CD4-positive, alpha-beta T cell treated with Interleukin-10 for 1 hour (primary cell): ENCODE measurements at regions not wholly inside any gene's neighbourhood (a gene's known extent, or its start where the extent isn't known, plus 50 kb on each side); places are given as distances from the start of the nearest gene placed in this dataset.
"Not testable (repeated sequence)": the region's sequence is repeated elsewhere in the genome, so short reads cannot be mapped to it uniquely, and the experiment has no call there.

ENCODE experiments used
- DNase-seq: peaks from one replicate; pipeline ENCODE4 v3.0.0-alpha.2; 2020

DNA sequence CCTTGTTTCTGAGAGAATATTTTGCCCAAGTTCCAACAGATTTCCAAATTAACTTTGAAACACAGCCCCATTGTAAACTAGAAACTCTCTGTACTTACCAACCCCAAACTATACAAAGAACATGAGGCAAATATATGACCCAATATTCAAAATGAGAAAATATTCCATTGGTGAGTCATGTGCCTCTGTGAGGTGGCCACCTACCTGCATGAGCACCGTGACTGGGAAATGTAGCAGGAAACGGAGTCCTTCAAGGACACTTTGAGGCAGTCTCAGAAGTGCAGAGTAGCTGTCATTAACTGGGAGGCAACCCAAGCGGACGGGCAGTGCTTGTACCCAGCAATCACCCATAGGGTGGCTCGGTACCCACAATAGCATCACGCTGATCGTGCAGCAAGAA is 335.5 kb upstream of the NOX3 start:
- no peak for DNase-seq

DNA sequence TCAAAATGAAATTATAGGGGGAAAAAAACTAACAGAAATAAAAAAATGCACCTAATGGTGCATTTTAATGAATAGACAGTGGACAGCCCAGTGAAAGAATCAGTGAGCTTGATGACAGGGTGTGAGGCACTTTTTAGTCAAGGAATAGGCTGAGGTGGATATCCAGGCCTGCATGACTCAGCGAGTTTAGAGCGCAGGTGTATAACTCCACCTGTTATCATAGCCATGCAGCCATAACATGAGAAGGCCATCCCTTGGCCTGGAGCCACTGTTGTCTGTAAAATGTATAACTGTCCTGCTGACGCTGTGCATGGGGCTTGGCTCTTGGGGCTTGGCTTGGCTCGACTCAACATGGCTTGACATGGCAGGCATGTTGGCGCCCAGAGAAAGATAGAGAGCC is 331.5 kb upstream of the NOX3 start:
- DNase-seq = no peak

DNA sequence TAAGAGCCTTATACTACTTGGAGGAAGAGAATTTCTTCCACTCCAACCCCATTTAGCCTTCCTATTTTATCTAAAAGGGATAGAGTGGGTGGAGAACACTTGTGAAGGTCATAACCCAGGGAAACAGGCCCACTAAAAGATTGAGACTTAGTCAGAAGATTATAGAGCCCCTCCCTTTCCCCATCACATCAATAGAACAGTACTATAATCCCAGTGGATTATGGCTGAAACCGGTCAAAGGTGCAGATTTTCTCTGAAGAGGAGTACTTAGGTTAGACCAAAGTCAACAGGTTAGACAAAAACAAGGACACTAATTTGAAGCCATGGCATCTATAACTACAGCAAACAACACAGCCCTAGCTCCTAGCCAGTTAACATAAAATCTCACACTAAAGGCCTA is 330.9 kb upstream of the NOX3 start:
- no peak for DNase-seq

DNA sequence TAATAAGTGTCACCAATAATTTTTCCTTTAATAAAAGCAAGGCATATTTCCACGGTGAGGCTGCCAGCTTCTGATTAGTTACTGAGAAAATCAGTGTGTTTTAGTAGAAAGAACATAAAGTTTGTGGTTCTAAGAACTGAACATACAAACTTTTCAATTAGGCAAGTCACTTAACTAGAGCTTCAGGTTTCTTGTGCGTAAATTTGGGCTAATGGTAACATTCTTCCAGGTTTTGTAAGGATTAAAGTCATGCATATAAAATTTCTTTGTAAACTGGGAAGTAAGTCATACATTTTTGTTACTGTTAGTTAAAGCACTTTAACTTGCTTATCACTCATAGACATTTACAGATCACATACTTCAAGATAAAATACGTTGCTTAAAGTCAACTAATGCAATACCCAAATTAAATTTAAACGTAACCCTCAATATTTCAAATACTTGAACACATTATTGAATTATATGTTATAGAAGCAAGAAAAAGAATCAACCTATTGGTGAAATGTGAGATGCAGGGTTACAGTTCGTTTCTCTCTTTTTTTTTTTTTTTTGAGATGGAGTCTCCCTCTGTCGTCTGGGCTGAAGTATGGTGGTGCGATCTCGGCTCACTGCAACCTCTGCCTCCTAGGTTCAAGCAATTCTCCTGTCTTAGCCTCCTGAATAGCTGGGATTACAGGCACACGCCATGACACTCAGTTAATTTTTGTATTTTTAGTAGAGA is 327.3 kb upstream of the NOX3 start:
- DNase-seq = no peak

DNA sequence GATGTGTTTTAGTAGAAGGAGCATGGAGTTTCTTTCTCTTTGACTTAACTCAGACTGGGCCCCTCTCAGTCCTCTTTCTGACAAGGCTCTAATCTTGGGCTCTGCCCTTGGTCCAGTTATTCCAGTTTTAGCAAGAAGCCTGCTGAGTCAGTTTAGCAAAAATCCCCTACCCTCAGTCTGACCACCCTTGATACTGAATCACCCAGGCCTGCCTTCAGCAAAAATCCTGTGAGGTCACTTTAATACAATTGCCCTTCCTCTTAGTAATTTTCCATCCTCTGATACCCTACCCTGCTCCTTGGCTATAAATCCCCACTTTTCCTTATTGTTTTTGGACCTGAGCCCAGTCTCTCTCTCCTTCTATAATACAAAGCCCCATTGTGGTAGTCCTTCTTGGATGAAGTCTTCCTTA is 326.7 kb upstream of the NOX3 start:
- DNase-seq = no peak

DNA sequence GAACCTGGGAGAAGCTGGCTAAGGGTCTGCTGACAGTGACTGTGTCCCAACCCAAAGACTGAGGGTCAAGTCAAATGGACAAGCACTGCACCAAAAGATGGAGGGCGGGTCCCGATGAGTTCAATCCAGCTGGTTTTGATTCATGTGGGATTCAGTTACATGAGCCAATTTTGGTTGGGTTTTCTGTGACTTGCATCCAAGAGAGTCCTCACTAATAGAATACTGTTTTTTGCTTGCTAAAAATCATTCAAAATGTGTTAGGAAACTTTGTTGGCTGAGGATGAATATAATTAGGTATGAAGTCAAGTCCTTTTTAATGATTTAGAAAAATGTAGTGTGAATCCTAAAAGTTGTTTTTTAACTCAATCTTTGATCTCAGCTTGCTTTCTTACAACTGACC is 323.8 kb upstream of the NOX3 start:
- no peak for DNase-seq

DNA sequence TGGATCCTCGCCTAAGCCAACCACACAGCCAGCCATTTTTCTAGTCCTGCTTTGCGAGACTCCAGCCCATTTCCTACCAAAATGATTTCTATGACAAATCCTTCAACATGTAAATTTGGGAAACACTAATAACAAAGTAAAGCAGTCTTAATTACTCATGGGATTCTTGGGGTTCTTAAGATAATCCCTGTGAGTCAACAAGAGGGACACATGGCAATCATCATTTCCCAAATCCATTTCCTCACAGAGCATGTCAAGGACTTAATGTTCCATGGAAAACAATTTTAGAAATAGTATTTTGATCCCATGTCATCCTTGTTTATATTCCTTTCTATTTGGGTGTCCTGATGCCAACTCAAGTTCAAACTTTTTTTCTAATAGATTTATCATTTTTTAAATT is 322.7 kb upstream of the NOX3 start:
- DNase-seq = no peak

DNA sequence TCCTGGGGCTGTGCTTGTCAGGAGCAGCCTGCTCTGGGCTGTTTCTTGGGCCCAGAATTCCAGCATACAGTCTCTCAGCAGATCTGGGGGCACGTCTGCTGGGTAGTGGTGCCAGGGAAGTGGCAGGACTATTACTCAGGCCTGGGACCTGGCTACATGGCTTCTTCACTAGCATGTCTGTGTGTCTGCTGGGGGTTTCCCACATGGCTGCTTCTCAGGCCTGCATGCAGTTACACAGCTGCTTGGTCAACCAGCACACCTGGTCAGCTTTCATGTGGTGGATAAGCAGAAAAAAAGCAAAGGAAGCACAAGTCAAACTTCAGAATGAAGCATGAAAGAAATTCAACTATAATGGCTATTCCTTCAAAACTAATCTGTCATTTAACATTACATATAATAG is 316.2 kb upstream of the NOX3 start:
- no peak for DNase-seq

DNA sequence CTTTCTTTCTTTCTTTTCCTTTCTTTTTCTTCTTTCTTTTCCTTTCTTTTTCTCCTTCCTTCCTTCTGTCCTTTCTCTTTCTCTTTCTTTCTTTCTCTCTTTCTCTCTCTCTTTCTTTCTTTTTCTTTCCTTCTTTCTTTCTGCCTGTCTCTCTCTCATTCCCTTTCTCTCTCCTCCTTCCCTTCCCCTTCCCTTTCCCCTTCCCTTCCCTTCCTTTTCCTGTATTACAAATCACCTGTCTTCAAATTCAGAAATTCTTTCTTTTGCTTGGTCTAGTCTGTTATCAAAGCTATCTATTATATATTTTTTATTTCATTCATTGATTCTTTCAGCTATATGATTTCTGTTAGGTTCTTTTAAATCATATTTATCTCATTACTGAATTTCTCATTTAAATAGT is 315.2 kb upstream of the NOX3 start:
- DNase-seq = no peak

DNA sequence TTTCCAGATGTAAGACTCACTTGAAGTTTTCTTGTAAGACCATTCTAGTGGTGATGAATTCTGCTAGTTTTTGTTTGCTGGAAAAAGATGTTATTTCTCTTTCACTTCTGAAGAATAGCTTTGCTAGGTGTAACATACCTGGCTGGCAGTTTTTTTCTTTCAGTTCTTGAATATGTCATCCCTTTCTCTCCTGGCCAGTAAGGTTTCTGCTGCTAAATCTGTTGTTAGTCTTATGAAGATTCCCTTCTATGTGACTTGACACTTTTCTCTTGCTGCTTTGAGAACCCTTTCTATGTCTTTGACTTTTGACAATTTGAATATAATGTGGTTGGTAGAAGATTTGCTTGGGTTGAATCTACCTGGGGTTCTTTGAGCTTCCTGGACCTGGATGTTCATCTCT is 314.7 kb upstream of the NOX3 start:
- no peak for DNase-seq

DNA sequence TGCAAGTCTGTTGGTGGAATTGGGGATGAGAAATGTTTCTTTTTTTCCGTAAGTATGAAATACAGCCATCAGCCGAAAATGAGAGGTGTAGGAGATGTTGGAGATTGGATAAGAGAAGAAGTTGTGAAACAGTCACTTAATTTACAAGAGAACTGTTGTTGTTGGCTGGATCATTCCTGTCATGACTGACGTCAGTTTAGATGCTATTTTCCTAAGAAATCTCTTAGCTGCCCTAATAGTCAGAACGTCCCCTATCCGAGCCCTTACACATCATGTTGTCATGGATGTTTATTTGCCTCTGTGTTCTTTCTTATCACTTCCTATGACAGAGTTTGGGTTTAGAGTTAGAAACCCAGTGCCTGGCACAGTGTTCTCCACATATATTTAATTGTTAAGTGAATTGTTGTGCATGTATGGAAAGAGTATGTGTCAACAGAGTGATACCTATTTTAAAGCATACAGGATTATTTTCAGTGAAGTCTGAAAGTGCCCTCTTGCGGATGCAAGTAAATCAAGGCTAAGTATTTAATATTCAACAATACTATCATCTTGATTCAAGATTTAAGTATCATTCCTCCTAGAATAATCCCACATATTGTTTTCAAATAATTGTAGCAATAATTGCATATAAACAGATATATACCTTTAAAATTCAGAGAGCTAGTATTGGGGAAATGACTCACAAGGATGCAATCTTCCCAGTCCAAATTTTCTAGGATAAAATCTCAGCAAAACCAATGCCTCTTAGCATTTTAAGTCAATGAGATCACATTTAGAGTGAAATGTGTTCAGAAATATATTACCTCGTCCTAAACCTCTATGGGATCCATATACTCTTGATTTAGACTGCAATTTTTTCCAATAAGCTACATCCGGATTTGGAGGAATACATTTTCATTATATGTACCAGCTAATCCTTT is 309.9 kb upstream of the NOX3 start:
- DNase-seq = no peak

DNA sequence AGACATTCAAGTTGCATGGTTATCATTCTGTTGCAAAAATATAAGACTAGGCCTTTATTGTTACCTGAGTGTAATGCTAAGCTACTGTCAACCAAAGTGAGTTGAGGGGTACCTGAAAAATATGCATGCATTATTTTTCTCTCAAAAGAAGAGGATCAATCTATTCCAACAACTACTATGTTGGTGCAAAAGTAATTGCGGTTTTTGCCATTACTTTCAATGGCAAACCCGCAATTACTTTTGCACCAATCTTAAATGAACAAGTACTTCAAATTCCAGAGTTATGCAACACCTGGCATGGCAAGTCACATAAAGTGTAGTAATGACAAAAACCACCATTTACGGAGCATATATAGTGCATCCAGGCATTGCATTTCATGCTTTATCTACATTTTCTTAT is 307.0 kb upstream of the NOX3 start:
- no peak for DNase-seq

DNA sequence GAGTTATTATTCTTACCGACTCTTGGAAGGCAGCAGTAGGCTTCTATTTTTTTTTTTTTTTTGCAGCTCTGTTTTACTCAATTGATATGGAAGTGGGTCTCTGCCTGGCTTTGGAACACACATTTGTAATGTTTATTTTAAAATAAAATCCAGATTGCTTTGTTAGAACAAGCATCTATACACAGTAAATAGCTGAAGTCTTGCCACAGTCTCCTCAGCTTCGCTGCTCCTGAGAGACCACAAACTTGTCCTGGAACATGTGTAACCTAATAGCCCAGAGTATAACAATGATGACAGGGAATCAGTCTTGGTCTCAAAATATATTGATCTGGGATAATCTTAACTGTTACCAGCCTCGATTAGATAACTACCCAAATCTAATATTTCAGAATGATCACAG is 299.8 kb upstream of the NOX3 start:
- DNase-seq = no peak

DNA sequence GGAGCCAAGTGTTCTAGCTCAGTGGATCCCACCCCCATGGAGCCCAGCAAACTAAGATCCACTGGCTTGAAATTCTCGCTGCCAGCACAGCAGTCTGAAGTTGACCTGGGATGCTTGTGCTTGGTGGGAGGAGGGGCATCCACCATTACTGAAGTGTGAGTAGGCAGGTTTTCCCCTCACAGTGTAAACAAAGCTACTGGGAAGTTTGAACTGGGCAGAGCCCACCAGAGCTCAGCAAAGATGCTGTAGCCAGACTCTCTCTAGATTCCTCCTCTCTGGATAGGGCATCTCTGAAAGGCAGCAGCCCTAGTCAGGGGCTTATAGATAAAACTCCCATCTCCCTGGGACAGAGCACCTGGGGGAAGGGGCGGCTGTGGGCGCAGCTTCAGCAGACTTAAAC is 293.1 kb upstream of the NOX3 start:
- not testable (repeated sequence) for DNase-seq

DNA sequence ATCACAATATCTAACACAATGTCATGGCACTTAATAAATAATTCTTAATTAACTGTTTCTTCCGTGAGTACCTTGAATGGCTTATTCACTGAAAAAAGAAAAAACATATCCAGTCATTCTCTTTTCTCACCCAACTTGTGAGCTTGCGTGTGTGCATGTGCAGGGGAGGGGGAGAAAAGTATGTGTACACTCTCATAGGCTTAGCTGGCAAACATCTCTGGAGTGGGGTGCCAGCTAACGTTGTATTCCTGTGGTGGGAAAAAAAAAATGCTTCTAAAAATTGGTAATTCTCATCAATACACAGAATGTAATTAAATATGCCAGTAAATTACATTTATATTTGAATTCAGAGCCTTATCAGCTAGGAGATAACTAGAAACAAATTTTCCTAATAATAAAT is 291.9 kb upstream of the NOX3 start:
- no peak for DNase-seq

DNA sequence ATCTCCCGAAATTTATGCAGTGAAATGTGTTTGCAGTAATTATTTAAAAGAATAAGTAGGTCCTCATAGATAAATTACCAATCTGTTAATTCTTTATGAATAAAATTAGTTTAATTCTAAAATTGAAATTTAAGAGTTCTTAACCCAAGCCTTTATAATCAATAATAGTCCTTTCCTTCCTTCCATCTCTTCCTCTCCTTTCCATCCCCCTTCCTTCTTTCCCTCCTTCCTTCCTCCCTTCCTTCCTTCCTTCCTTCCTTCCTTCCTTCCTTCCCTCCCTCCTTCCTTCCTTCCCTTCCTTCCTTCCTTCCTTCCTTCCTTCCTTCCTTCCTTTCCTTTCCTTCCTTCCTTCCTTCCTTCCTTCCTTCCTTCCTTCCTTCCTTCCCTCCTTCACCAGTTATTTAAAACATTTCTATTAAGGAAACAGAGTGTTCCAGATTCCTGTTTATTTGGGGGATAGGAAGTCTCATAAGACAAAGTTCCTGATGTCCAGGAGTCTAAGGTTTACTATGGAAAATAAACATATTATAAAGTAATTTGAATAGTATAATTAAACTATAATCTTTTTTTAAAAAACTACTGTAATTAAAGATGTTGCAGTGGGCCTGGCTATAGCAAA is 285.3 kb upstream of the NOX3 start:
- no peak for DNase-seq

DNA sequence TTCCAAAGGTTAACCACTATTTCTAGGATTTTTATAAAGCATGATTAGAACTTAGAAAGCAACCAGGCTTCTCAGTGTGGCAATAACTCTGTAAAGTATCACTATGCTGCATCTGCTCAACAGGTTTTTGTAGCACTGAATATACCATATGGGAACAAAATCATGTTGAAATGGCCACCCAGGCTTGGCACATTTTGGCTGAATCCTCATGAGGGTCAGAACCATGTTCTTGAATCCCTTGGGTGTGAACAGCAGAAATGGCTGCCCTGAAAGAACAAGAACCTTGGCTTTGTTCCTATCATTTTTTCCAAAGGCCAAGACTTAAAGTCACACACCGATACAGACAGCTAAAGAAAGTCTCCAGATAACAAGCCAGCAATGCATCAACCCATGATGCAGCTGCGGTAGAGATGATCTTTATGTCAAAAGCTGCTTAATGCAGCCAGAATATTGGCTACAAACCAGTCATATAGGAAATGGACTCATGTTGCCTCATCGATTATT is 283.0 kb upstream of the NOX3 start:
- DNase-seq = no peak

DNA sequence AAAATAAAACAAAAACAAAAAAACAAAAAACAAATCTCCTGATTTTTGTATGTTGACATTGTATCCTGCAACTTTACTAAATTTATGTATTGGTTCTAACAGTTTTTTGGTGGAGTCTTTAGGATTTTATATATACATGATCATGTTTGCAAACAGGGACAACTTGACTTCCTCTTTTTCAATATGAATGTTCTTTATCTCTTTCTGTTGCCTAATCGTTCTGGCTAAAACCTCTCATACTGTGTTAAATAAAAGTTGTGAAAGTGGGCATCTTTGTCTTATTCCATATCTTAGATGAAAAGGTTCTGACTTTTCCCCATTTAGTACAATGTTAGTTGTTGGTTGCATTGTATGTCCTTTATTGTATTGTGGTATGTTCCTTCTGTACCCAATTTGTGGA is 261.7 kb upstream of the NOX3 start:
- DNase-seq = no peak

DNA sequence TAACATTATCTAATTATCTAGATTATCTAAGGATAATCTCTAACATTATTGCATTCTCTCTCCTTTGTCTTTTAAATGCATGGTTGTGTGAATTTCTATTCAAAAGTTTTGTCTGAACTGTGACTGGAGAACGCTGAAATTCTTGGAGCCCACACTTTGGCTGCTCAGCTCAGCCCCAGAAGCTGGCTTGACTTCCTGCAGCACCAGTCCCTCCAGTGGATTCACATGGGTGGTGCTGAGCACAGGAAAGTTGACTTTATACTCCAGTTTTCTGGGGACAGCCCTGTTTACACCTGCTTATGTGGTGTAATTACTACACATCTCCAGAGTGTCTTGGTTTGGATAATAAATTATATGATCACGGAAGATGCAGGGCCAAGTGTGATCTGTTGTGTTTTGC is 255.1 kb upstream of the NOX3 start:
- DNase-seq = no peak

DNA sequence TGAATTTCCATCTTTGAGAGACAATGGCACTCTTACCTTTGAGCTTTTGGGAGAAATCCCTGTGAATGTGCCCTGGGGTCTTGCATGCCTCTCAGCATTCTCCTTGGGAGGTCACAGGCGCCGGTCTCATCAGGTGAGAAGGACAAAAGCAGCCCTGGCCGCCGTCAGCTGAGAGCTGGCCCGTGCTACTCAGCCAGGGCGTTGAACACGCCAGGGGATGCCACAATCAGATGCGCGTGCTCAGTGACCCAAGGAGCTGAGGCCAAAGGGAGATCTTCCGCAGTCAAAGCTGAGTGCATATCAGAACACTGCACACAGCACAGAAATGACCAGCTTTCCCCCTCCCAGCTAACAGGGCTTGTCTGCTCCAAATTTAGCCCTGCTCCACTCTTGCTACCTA is 253.6 kb upstream of the NOX3 start:
- no peak for DNase-seq

DNA sequence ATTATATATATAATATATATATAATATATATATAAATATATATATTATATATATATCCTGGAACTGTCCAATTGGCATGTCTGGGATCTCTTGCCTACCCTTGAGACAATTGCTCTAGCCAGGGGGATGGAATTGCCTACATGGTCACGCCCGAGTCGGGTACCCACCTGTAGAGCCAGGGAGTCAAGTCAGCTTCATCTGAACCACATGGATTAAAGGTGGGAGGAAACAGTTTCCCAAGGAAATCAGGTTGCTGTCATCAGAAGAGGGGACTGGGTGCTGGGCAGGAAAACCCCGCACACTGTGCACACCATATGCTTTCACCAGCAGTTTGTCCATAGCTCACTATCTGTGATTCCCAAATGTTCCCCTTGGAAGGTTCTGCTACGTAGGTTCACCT is 252.5 kb upstream of the NOX3 start:
- no peak for DNase-seq

DNA sequence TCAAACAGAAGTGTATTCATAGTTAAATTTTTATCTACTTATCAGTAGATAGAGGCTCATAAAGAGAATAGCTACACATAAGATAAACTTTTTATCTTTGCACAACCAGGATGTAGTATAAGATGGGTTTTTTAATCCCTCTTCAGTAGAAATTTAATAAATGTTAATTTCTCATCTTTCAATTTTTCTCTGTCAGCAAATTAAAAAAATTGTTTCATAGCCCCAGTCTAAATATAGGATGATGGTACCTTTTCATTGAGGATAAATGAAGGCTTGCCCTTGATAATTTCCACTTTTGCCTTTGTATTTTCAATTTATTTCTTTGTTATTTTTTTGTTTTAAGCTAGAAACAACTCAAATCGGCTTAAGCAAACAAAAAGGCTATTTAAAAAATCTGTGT is 251.2 kb upstream of the NOX3 start:
- no peak for DNase-seq

DNA sequence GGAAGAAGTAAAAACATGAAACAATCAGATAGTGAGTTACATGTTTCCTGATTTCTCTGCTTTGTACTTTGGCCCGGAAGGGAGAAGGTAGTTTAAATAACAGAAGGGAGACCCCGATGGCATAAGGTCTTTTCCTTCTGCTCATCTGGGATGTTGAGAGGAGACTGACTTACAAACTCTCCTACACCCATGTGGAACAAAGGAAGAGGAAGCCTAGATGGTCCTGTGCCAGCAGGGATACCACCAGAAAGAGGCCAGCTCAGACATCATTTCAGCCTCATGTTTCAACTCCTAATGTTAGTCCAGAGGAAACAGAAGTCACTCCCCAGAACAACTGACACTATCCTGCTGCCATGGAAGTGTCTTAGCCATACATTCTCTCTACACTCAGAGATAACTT is 250.7 kb upstream of the NOX3 start:
- no peak for DNase-seq

DNA sequence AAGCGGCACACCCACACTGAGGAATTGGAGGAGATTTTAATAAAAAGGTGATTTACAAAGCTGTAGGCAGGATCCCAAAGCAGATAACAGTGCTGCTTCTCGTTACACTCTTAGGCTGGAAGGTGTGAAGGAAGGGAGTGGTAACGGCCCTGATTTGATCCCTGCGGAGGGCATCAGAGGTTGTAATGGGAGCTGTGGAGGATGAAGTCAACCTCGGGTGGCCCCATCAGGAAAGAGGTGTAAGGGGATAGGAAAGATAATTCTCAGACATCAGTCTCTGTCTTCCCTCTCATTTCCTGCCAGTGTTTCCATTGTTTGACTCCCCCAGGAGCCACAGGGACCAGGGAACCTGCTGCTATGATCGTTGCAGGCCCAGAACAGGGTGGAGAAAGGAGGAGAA is 245.7 kb upstream of the NOX3 start:
- no peak for DNase-seq
